Liver (tissue), 8 donors: ENCODE measurements at regions not wholly inside any gene's neighbourhood (a gene's known extent, or its start where the extent isn't known, plus 50 kb on each side); places are given as distances from the start of the nearest gene placed in this dataset.

Experiments used
- DNase-seq: peaks from one replicate; pipeline ENCODE4 v3.0.0-alpha.2; 2017; ENCODE audit warnings: low spot score
- H3K27ac ChIP-seq, 2 donors: one replicate each; pipeline ENCODE4 v1.7.0; 2013; ENCODE audit warnings: inconsistent platforms in 2 of 2, low read length in 2 of 2, control low read depth in 1 of 2, low read depth in 1 of 2, mild to moderate bottlenecking in 1 of 2
- H3K27me3 ChIP-seq, 4 donors: one replicate each; pipeline versions ENCODE4 v1.6.1 to v1.7.0; 2013; ENCODE audit warnings: low read length in 3 of 4, inconsistent platforms in 1 of 4, mild to moderate bottlenecking in 1 of 4, moderate library complexity in 1 of 4; ENCODE audit not compliant: control insufficient read depth in 4 of 4, insufficient read depth in 4 of 4
- H3K36me3 ChIP-seq, 4 donors: one replicate each; pipeline versions ENCODE4 v1.6.1 to v1.7.0; 2013; ENCODE audit warnings: low read length in 3 of 4, mild to moderate bottlenecking in 3 of 4, low read depth in 1 of 4, moderate library complexity in 1 of 4; ENCODE audit not compliant: control insufficient read depth in 4 of 4, insufficient read depth in 3 of 4
- H3K4me1 ChIP-seq, 4 donors: one replicate each; pipeline versions ENCODE4 v1.6.1 to v1.7.0; 2013; ENCODE audit warnings: low read length in 3 of 4, mild to moderate bottlenecking in 3 of 4, moderate library complexity in 1 of 4; ENCODE audit not compliant: control insufficient read depth in 4 of 4, insufficient read depth in 4 of 4
- H3K4me3 ChIP-seq, 3 donors: one replicate each; pipeline versions ENCODE4 v1.6.1 to v1.7.0; 2013; ENCODE audit warnings: low read length in 3 of 3, control low read depth in 1 of 3, low read depth in 1 of 3, mild to moderate bottlenecking in 1 of 3
- H3K9ac ChIP-seq, 2 donors: one replicate each; pipeline ENCODE4 v1.7.0; 2013; ENCODE audit warnings: low read length in 2 of 2, mild to moderate bottlenecking in 2 of 2, moderate library complexity in 2 of 2, control low read depth in 1 of 2, low read depth in 1 of 2
- H3K9me3 ChIP-seq, 4 donors: one replicate each; pipeline versions ENCODE4 v1.6.1 to v1.7.0; 2013; ENCODE audit warnings: low read length in 3 of 4; ENCODE audit not compliant: control insufficient read depth in 4 of 4
- ATF3 ChIP-seq: IDR thresholded peaks from 2 replicates; pipeline ENCODE4 v1.6.1; 2016; ENCODE audit warnings: antibody characterized with exemption
- CTCF ChIP-seq: fragments of 150-350 bp; IDR thresholded peaks from 2 replicates; pipeline ENCODE4 v1.5.1; 2017; ENCODE audit warnings: improper control_type of control experiment, low read depth, low read length; ENCODE audit not compliant: missing input control
- EGR1 ChIP-seq, 2 donors: IDR thresholded peaks; 2 replicates each; pipeline ENCODE4 v1.6.1; 2016 to 2018; ENCODE audit warnings: antibody characterized with exemption in 2 of 2, low read depth in 2 of 2
- FOXA1 ChIP-seq: IDR thresholded peaks from 2 replicates; pipeline ENCODE4 v1.6.1; 2016; ENCODE audit warnings: antibody characterized with exemption
- FOXA2 ChIP-seq: IDR thresholded peaks from 2 replicates; pipeline ENCODE4 v1.6.1; 2016; ENCODE audit warnings: antibody characterized with exemption
- GABPA ChIP-seq, 2 donors: IDR thresholded peaks in 1 of 2; conservative IDR thresholded peaks in 1 of 2; 2 replicates each; pipeline ENCODE4 v1.6.1; 2016; ENCODE audit warnings: antibody characterized with exemption in 2 of 2, mild to moderate bottlenecking in 1 of 2, moderate library complexity in 1 of 2
- HNF4A ChIP-seq, 2 donors: conservative IDR thresholded peaks; 2 replicates each; pipeline ENCODE4 v1.6.1; 2016; ENCODE audit warnings: antibody characterized with exemption in 2 of 2, mild to moderate bottlenecking in 2 of 2
- HNF4G ChIP-seq: IDR thresholded peaks from 2 replicates; pipeline ENCODE4 v1.6.1; 2016; ENCODE audit warnings: antibody characterized with exemption
- JUND ChIP-seq, 2 donors: IDR thresholded peaks; 2 replicates each; pipeline ENCODE4 v1.6.1; 2016; ENCODE audit warnings: antibody characterized with exemption in 2 of 2
- NR2F2 ChIP-seq: IDR thresholded peaks from 2 replicates; pipeline ENCODE4 v1.6.1; 2016; ENCODE audit warnings: antibody characterized with exemption
- RAD21 ChIP-seq, 2 donors: IDR thresholded peaks; 2 replicates each; pipeline ENCODE4 v1.6.1; 2016; ENCODE audit warnings: antibody characterized with exemption in 2 of 2, mild to moderate bottlenecking in 2 of 2
- RXRA ChIP-seq, 2 donors: IDR thresholded peaks; 2 replicates each; pipeline ENCODE4 v1.6.1; 2017 to 2018; ENCODE audit warnings: antibody characterized with exemption in 2 of 2, mild to moderate bottlenecking in 1 of 2
- SP1 ChIP-seq: IDR thresholded peaks from 2 replicates; pipeline ENCODE4 v1.6.1; 2018; ENCODE audit warnings: antibody characterized with exemption, mild to moderate bottlenecking
- TAF1 ChIP-seq: conservative IDR thresholded peaks from 2 replicates; pipeline ENCODE4 v1.6.1; 2016; ENCODE audit warnings: antibody characterized with exemption, mild to moderate bottlenecking
- YY1 ChIP-seq: IDR thresholded peaks from 2 replicates; pipeline ENCODE4 v1.6.1; 2016; ENCODE audit warnings: antibody characterized with exemption, mild to moderate bottlenecking
- ZBTB33 ChIP-seq: IDR thresholded peaks from 2 replicates; pipeline ENCODE4 v1.6.1; 2016; ENCODE audit warnings: antibody characterized with exemption
- WGBS: extraction: QIAGEN DNeasy Blood & Tissue Kit; methylation state at CpG from one replicate; pipeline ENCODE4 v1.1.7; 2013; 5-methylcytosine and 5-hydroxymethylcytosine counted together
- TF ChIP-seq, protein P1 (sequence below): IDR thresholded peaks from 2 replicates; pipeline ENCODE4 v1.6.1; 2016; ENCODE audit warnings: antibody characterized with exemption
- TF ChIP-seq, protein P2 (sequence below): IDR thresholded peaks from 2 replicates; pipeline ENCODE4 v1.6.1; 2016; ENCODE audit warnings: antibody characterized with exemption, mild to moderate bottlenecking
- donor health status: healthy.
- donor health status: healthy.
- donor health status: healthy.
- donor health status: healthy.
- donor health status: healthy.

GRCh38 chr10:125451319-125451718, 231.6 kb downstream of the TEX36 start:
- H3K9ac ChIP-seq: no peak overlapping the region
- TF ChIP-seq CTCF (no peak), JUND (IDR thresholded peaks at IDR 0.05) (no peak), NR2F2 (no peak), FOXA2 (no peak), TAF1 (no peak), RAD21 (IDR thresholded peaks at IDR 0.05) (no peak), FOXA1 (no peak), EGR1 (IDR thresholded peaks at IDR 0.05; ENCODE audit: low read depth in 2 of 2) (no peak), HNF4G (no peak), YY1 (no peak), GABPA (IDR thresholded peaks at IDR 0.05 in 1 of 2, conservative IDR thresholded peaks at IDR 0.05 in 1 of 2) (no peak), ATF3 (no peak), HNF4A (conservative IDR thresholded peaks at IDR 0.05) (no peak), SP1 (no peak), ZBTB33 (no peak)
- TF ChIP-seq, protein P1, sequence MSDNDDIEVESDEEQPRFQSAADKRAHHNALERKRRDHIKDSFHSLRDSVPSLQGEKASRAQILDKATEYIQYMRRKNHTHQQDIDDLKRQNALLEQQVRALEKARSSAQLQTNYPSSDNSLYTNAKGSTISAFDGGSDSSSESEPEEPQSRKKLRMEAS: no peak
- TF ChIP-seq, protein P2, sequence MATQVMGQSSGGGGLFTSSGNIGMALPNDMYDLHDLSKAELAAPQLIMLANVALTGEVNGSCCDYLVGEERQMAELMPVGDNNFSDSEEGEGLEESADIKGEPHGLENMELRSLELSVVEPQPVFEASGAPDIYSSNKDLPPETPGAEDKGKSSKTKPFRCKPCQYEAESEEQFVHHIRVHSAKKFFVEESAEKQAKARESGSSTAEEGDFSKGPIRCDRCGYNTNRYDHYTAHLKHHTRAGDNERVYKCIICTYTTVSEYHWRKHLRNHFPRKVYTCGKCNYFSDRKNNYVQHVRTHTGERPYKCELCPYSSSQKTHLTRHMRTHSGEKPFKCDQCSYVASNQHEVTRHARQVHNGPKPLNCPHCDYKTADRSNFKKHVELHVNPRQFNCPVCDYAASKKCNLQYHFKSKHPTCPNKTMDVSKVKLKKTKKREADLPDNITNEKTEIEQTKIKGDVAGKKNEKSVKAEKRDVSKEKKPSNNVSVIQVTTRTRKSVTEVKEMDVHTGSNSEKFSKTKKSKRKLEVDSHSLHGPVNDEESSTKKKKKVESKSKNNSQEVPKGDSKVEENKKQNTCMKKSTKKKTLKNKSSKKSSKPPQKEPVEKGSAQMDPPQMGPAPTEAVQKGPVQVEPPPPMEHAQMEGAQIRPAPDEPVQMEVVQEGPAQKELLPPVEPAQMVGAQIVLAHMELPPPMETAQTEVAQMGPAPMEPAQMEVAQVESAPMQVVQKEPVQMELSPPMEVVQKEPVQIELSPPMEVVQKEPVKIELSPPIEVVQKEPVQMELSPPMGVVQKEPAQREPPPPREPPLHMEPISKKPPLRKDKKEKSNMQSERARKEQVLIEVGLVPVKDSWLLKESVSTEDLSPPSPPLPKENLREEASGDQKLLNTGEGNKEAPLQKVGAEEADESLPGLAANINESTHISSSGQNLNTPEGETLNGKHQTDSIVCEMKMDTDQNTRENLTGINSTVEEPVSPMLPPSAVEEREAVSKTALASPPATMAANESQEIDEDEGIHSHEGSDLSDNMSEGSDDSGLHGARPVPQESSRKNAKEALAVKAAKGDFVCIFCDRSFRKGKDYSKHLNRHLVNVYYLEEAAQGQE: no peak
- H3K36me3 ChIP-seq: no peaks in the 10 kb centered on the region
- H3K9me3 ChIP-seq: no peaks in the 10 kb centered on the region
- no peak overlapping the region for H3K4me3 ChIP-seq
- 86% methylated on average over 10 of the region's 10 CpGs for WGBS
- no peak for DNase-seq
- H3K27me3 ChIP-seq: no peaks in the 10 kb centered on the region
- no peaks in the 10 kb centered on the region for H3K4me1 ChIP-seq
- no peak overlapping the region for H3K27ac ChIP-seq

DNA sequence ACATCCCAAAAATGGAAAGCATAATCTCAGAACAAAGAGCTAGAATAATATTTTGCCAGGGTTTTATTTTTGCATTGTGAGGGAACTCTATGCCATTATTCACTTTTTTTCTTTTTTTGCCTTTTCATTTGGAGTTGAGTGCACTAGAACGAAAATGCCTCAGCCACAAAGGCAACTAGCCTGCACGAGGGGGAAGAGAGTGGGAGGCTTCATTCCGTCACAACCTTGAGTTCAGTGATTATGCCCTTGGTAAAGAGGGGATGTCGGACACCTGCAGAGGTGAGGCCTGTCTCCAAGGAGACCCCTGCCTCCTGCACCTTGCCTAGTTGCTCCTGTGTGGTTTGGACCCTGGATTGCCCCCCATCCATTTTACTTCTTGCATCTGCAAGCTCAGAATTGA, 232.7 kb downstream of the TEX36 start:
- H3K36me3 ChIP-seq: no peaks in the 10 kb centered on the region
- no peak overlapping the region for H3K9ac ChIP-seq
- no peak for DNase-seq
- H3K27ac ChIP-seq: no peak overlapping the region
- no peaks in the 10 kb centered on the region for H3K4me1 ChIP-seq
- H3K9me3 ChIP-seq: no peaks in the 10 kb centered on the region
- no peak overlapping the region for H3K4me3 ChIP-seq
- 82% methylated on average over 4 of the region's 4 CpGs for WGBS
- no peaks in the 10 kb centered on the region for H3K27me3 ChIP-seq
- no peak for TF ChIP-seq RAD21 (IDR thresholded peaks at IDR 0.05)
- no peak for TF ChIP-seq EGR1 (IDR thresholded peaks at IDR 0.05; ENCODE audit: low read depth in 2 of 2)
- TF ChIP-seq HNF4G: no peak
- TF ChIP-seq SP1: no peak
- no peak for TF ChIP-seq RXRA (IDR thresholded peaks at IDR 0.05)
- TF ChIP-seq TAF1: no peak
- no peak for TF ChIP-seq GABPA (IDR thresholded peaks at IDR 0.05 in 1 of 2, conservative IDR thresholded peaks at IDR 0.05 in 1 of 2)
- TF ChIP-seq, protein P2: no peak
- no peak for TF ChIP-seq YY1
- no peak for TF ChIP-seq HNF4A (conservative IDR thresholded peaks at IDR 0.05)
- TF ChIP-seq, protein P1: no peak
- no peak for TF ChIP-seq ZBTB33
- no peak for TF ChIP-seq NR2F2
